ENCODE measurements at regions not wholly inside any gene's neighbourhood (a gene's known extent, or its start where the extent isn't known, plus 50 kb on each side); places are given as distances from the start of the nearest gene placed in this dataset.

DNA sequence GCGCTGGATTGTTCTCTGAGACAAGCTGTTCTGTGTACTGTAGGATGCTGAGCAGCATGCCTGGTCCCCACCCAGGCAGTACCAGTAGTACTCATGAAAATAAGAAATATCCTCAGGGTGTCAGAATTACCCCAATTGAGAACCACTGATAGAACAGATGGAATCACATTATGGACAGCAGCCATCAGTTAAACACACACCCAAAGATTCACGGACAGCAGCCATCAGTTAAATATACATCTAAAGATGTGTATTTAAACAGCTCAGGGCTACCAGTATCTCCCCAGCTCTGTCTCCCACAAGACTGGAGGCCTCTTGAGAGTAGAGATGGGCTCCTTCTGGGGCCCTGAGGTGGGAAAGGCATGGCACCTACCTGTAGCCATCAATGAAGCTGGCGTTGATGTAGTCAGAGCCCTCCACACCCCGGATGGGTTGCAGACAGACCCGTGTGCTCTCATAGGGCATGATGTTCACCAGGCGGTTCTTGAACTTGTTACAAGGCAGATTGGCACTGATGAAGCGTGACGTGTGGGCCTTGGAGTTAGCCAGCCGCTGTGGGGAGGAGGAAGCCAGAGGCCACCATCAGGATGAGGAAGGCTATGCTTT lies 129.3 kb downstream of the PTPRS start:
- TF ChIP-seq, protein P1, sequence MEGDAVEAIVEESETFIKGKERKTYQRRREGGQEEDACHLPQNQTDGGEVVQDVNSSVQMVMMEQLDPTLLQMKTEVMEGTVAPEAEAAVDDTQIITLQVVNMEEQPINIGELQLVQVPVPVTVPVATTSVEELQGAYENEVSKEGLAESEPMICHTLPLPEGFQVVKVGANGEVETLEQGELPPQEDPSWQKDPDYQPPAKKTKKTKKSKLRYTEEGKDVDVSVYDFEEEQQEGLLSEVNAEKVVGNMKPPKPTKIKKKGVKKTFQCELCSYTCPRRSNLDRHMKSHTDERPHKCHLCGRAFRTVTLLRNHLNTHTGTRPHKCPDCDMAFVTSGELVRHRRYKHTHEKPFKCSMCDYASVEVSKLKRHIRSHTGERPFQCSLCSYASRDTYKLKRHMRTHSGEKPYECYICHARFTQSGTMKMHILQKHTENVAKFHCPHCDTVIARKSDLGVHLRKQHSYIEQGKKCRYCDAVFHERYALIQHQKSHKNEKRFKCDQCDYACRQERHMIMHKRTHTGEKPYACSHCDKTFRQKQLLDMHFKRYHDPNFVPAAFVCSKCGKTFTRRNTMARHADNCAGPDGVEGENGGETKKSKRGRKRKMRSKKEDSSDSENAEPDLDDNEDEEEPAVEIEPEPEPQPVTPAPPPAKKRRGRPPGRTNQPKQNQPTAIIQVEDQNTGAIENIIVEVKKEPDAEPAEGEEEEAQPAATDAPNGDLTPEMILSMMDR (IDR thresholded peaks at IDR 0.05), result no peak
- no peak for TF ChIP-seq MYC (IDR thresholded peaks at IDR 0.05; ENCODE audit: borderline replicate concordance, low read length)
- no peak for TF ChIP-seq NFE2L2 (conservative IDR thresholded peaks at IDR 0.05; ENCODE audit: low read length)
- TF ChIP-seq, protein P2, sequence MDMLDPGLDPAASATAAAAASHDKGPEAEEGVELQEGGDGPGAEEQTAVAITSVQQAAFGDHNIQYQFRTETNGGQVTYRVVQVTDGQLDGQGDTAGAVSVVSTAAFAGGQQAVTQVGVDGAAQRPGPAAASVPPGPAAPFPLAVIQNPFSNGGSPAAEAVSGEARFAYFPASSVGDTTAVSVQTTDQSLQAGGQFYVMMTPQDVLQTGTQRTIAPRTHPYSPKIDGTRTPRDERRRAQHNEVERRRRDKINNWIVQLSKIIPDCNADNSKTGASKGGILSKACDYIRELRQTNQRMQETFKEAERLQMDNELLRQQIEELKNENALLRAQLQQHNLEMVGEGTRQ (IDR thresholded peaks at IDR 0.05), result no peak
- no peak for TF ChIP-seq POLR2AphosphoS2 (conservative IDR thresholded peaks at IDR 0.05; ENCODE audit: low read length)
- no peak for TF ChIP-seq EHMT2 (IDR thresholded peaks at IDR 0.05; ENCODE audit: low read depth)
- no peak for TF ChIP-seq BHLHE40 (IDR thresholded peaks at IDR 0.05; ENCODE audit: low read depth, low read length)
- no peak for TF ChIP-seq KDM1A (IDR thresholded peaks at IDR 0.05; ENCODE audit: low read depth)
- TF ChIP-seq, protein P3, sequence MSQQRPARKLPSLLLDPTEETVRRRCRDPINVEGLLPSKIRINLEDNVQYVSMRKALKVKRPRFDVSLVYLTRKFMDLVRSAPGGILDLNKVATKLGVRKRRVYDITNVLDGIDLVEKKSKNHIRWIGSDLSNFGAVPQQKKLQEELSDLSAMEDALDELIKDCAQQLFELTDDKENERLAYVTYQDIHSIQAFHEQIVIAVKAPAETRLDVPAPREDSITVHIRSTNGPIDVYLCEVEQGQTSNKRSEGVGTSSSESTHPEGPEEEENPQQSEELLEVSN (IDR thresholded peaks at IDR 0.05; ENCODE audit: borderline replicate concordance, low read depth), result no peak
- no peak for TF ChIP-seq POLR2A (IDR thresholded peaks at IDR 0.05; ENCODE audit: low read length)
- TF ChIP-seq EP300 (IDR thresholded peaks at IDR 0.05), result no peak
- no peak for TF ChIP-seq ZSCAN20 (CRISPR knock-in tag; IDR thresholded peaks at IDR 0.05)
- TF ChIP-seq RAD21 (conservative IDR thresholded peaks at IDR 0.05 in 1 of 2, IDR thresholded peaks at IDR 0.05 in 1 of 2), result no peak

Data from A549 (cell line).